CD4-positive, alpha-beta T cell (primary cell): ENCODE measurements at regions not wholly inside any gene's neighbourhood (a gene's known extent, or its start where the extent isn't known, plus 50 kb on each side); places are given as distances from the start of the nearest gene placed in this dataset.

ENCODE experiments used
- ATAC-seq: fragments of 200-7000 bp; cut with Tn5 transposase; one replicate; pipeline ENCODE4 v1.10.0; 2022; ENCODE audit warnings: mild to moderate bottlenecking; ENCODE audit not compliant: poor library complexity
- CTCF ChIA-PET: fragments of 350-600 bp; sonication (Branson Sonifier 250); formaldehyde crosslinking; loops from one replicate; lab custom pipeline; 2021; ENCODE audit warnings: antibody characterized with exemption, inconsistent platforms; lab: Charles Lee
- POLR2A ChIA-PET: fragments of 350-600 bp; sonication (Branson Sonifier 250); formaldehyde crosslinking; loops from one replicate; lab custom pipeline; 2021; ENCODE audit warnings: antibody characterized with exemption, inconsistent platforms; lab: Charles Lee
- DNase-seq, 14 experiments: peaks; one replicate each; pipeline ENCODE4 v3.0.0-alpha.2; 2013 to 2020; ENCODE audit warnings: mixed read lengths in 2 of 14
- H3K27ac ChIP-seq, 2 donors: one replicate each; pipeline versions ENCODE4 v1.5.1 to v1.7.0; 2013; ENCODE audit warnings: low read length in 2 of 2, low read depth in 1 of 2, mild to moderate bottlenecking in 1 of 2
- H3K27me3 ChIP-seq, 2 experiments: 1 replicate in 1 of 2; 2 replicates in 1 of 2; pipeline versions ENCODE4 v1.6.1 to v1.7.0; 2013; ENCODE audit warnings: low read length in 2 of 2, control low read depth in 1 of 2, mild to moderate bottlenecking in 1 of 2, moderate library complexity in 1 of 2; ENCODE audit not compliant: insufficient read depth in 2 of 2, control insufficient read depth in 1 of 2
- H3K36me3 ChIP-seq: one replicate; pipeline ENCODE4 v1.6.1; 2013; ENCODE audit warnings: low read length, control low read depth; ENCODE audit not compliant: insufficient read depth
- H3K4me1 ChIP-seq: one replicate; pipeline ENCODE4 v1.6.1; 2013; ENCODE audit warnings: low read length, control low read depth; ENCODE audit not compliant: insufficient read depth
- H3K4me3 ChIP-seq: one replicate; pipeline ENCODE4 v1.5.1; 2013; ENCODE audit warnings: mild to moderate bottlenecking, low read length, moderate library complexity
- H3K9me3 ChIP-seq, 2 experiments: 1 replicate in 1 of 2; 2 replicates in 1 of 2; pipeline versions ENCODE4 v1.6.1 to v1.7.0; 2013; ENCODE audit warnings: low read length in 2 of 2, mild to moderate bottlenecking in 2 of 2, control low read depth in 1 of 2, moderate library complexity in 1 of 2; ENCODE audit not compliant: control insufficient read depth in 1 of 2, insufficient read depth in 1 of 2
- H3K27ac Mint-ChIP-seq: one replicate; pipeline ENCODE4 v1.8.0; 2020; ENCODE audit warnings: mixed read lengths
- H3K27me3 Mint-ChIP-seq: one replicate; pipeline ENCODE4 v1.8.0; 2021; ENCODE audit warnings: mixed read lengths
- H3K36me3 Mint-ChIP-seq: one replicate; pipeline ENCODE4 v1.8.0; 2021; ENCODE audit warnings: low read depth, mixed read lengths
- H3K4me1 Mint-ChIP-seq: one replicate; pipeline ENCODE4 v1.8.0; 2021; ENCODE audit warnings: low read depth, mixed read lengths
- H3K4me3 Mint-ChIP-seq: one replicate; pipeline ENCODE4 v1.8.0; 2020; ENCODE audit warnings: mild to moderate bottlenecking, mixed read lengths
- H3K9me3 Mint-ChIP-seq: one replicate; pipeline ENCODE4 v1.8.0; 2020; ENCODE audit warnings: mixed read lengths
- CTCF ChIP-seq: fragments of 200-600 bp; IDR thresholded peaks from one replicate; pipeline ENCODE4 v1.8.0; 2022; ENCODE audit warnings: antibody characterized with exemption, mild to moderate bottlenecking
- intact Hi-C, 2 experiments: fragments of 100-400 bp; cut with DNase I in 1 of 2; cut with micrococcal nuclease in 1 of 2; formaldehyde crosslinking; loops; one replicate each; pipeline versions ENCODE4 v1.15.1 to v1.9.0; 2023 to 2025; cut with DNase I, micrococcal nuclease

GRCh38 chr3:113140876-113141275 lies 70.5 kb upstream of the BOC start:
- Mint-ChIP-seq H3K36me3 (no peaks in the 10 kb centered on the region), H3K9me3 (peaks cover 2% of the 10 kb centered on the region), H3K4me3 (no peak overlapping the region), H3K4me1 (no peaks in the 10 kb centered on the region), H3K27ac (no peak overlapping the region), H3K27me3 (no peaks in the 10 kb centered on the region)
- Histone ChIP-seq H3K9me3 (no peaks in the 10 kb centered on the region), H3K36me3 (no peaks in the 10 kb centered on the region), H3K27me3 (no peaks in the 10 kb centered on the region), H3K4me3 (no peak overlapping the region), H3K27ac (no peak overlapping the region), H3K4me1 (no peaks in the 10 kb centered on the region)
- peak in 2 of 14 experiments; percentile 12 to 19 for DNase-seq
- POLR2A ChIA-PET = no interaction called here
- intact Hi-C loops = no loop called here
- TF ChIP-seq CTCF = no peak
- CTCF ChIA-PET = no interaction called here
- ATAC-seq = no peak

GRCh38 chr3:113141543-113141942 lies 69.8 kb upstream of the BOC start:
- intact Hi-C loops = no loop called here
- H3K27ac Mint-ChIP-seq = no peak overlapping the region
- Histone ChIP-seq H3K4me1 (no peaks in the 10 kb centered on the region), H3K27ac (no peak overlapping the region), H3K27me3 (no peaks in the 10 kb centered on the region), H3K4me3 (no peak overlapping the region), H3K9me3 (no peaks in the 10 kb centered on the region), H3K36me3 (no peaks in the 10 kb centered on the region)
- peaks cover 2% of the 10 kb centered on the region for H3K9me3 Mint-ChIP-seq
- no peak for TF ChIP-seq CTCF
- H3K36me3 Mint-ChIP-seq = no peaks in the 10 kb centered on the region
- ATAC-seq (no peak), DNase-seq (no peak)
- ChIA-PET CTCF (no interaction called here), POLR2A (no interaction called here)
- H3K4me3 Mint-ChIP-seq = no peak overlapping the region
- H3K27me3 Mint-ChIP-seq = no peaks in the 10 kb centered on the region
- H3K4me1 Mint-ChIP-seq = no peaks in the 10 kb centered on the region

- peaks cover 2% of the 10 kb centered on the region for H3K9me3 Mint-ChIP-seq
- H3K27me3 Mint-ChIP-seq = no peaks in the 10 kb centered on the region
- no peak overlapping the region for H3K27ac Mint-ChIP-seq
- no peak for DNase-seq
- POLR2A ChIA-PET = no interaction called here
- ATAC-seq = no peak
- Histone ChIP-seq H3K27ac (no peak overlapping the region), H3K27me3 (no peaks in the 10 kb centered on the region), H3K9me3 (no peaks in the 10 kb centered on the region), H3K4me3 (no peak overlapping the region), H3K4me1 (no peaks in the 10 kb centered on the region), H3K36me3 (no peaks in the 10 kb centered on the region)
- intact Hi-C loops = no loop called here
- no peak for TF ChIP-seq CTCF
- CTCF ChIA-PET = no interaction called here
- no peaks in the 10 kb centered on the region for H3K4me1 Mint-ChIP-seq
- H3K4me3 Mint-ChIP-seq = no peak overlapping the region
- H3K36me3 Mint-ChIP-seq = no peaks in the 10 kb centered on the region
Observed at GRCh38 chr3:113142476-113142875, 68.9 kb upstream of the BOC start.
